ENCODE measurements at regions not wholly inside any gene's neighbourhood (a gene's known extent, or its start where the extent isn't known, plus 50 kb on each side); places are given as distances from the start of the nearest gene placed in this dataset.

DNA sequence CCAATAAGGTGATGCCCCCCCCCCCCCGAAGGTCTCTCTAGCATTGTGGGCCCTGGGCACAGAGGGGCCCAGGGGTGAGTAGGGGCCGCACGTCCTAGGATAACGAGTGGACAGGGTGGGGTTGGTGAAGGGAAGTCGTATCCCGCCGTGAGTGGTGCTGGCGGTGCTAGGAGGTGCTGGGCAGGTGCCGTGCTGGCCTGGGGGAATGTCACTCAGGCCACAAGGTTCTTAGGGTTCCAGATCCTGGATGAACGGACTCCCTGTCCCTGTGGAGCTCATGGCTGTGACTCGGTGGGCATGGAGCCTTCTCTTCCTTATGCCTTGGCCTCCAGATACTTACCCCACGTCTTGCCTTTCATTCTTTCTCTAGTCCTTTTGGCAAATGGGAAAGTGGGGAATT lies 157.4 kb upstream of the SOX1 start:
- DNase-seq (ENCODE audit: extremely low read depth, low read depth) = no peak

- DNase-seq (ENCODE audit: extremely low read depth, low read depth) = no peak
Observed at GRCh38 chr13:111909971-111910671, 156.8 kb upstream of the SOX1 start.

- no peak for DNase-seq (ENCODE audit: extremely low read depth, low read depth)
Observed at GRCh38 chr13:111911121-111911720, 155.7 kb upstream of the SOX1 start.

- DNase-seq (ENCODE audit: extremely low read depth, low read depth) = no peak
Observed at GRCh38 chr13:111911754-111912452, 155.0 kb upstream of the SOX1 start.

GRCh38 chr13:111912453-111912866 lies 154.5 kb upstream of the SOX1 start:
- no peak for DNase-seq (ENCODE audit: extremely low read depth, low read depth)

DNA sequence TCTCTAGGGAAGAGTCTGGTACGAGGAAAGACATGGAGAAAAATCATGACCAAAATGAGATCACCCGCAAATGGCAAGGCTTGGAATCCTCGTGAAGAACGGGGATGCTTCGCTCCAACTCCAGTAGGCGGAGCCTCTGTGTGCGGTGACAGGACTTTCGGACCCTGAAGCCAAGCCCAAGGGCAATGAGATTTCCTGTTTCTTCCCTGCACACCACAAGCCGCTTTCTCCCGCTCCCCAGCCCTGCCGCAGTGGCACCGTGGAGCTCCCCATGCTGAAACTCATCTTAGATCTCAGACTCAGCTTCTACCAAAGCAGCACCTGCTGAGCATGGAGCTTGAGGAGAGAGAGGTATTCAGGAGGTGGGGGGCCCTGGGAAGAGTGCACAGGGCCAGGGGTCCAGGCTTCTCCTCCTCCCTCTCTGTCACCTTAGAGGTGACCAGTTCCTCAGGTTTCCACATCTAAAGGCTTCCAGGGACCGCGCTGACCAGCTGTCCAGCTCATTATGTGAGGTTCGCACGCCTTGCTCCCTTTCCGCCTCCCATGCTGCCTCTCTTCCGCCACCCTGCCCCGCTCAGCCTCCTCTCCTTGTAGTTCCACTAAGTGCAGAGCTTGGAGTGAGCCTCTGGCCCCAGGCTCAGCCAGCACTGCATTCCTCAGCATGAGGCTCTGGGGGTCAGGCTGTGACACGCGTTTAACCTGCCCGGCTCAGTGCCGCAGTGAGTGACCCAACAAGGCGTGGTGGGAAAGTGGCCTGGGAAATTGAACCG lies 153.8 kb upstream of the SOX1 start:
- DNase-seq (ENCODE audit: extremely low read depth, low read depth) = no peak

DNA sequence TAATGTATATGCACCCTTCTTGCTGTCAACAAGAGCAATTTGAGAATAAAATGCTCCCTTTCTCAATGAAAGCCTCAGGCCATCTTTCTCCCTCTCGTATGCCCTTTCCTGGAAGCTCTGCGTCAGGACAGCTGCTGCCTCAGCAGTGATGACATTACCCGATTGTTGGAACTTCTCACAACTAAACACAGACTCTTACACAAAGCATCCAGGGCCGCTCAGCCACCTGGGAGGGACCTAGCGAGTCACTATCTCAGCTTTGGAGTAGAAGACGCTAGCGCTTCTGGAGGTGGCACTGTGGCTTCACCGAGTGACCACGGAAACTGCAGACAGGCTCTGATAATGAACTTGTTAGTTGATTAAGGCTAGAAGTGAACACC lies 153.2 kb upstream of the SOX1 start:
- DNase-seq (ENCODE audit: extremely low read depth, low read depth) = no peak

GRCh38 chr13:111914241-111915103 lies 152.5 kb upstream of the SOX1 start:
- DNase-seq (ENCODE audit: extremely low read depth, low read depth) = no peak

DNA sequence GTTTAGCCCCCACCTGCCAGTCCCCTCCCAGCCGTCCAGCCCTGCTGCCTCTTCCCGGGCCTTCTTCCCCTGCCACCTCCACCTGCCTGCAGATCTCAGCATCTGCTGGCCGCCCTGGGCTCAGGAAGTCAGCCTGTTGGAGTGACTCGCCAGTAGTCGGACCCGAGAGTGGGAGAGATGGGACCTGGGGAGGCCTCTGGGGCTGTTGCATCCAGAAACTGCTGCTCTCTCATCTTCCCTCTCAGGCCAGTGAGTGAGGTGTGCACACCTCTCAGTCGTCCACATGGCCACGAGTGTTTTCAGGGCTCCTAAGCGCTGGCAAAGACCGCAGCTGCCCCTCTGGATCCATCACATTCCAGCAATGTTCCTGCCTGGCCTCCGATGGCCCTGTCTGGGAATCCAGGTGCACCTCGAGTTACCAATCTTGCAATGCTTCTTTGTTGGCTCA lies 151.8 kb upstream of the SOX1 start:
- no peak for DNase-seq (ENCODE audit: extremely low read depth, low read depth)

GRCh38 chr13:111916201-111916600 lies 150.7 kb upstream of the SOX1 start:
- no peak for DNase-seq (ENCODE audit: extremely low read depth, low read depth)

DNA sequence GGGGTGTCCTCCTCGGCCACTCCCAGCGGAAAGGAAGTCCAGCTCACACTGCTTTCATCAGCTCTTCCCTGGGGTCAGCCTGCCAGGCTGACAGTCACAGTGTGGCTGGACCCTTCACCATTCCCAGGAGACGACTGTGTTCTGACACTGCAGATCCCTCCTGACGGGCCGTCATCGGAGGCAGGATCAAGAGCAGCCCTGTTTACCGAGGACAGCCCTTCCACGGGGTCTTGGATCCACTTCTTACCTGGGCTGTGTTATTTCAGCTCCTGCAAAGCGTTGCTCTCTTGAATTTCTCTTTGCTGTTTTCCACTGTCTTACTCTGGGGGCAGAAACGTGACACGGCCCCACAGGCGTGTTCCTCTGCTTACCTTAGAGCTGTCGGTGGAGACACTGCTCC lies 149.9 kb upstream of the SOX1 start:
- DNase-seq (ENCODE audit: extremely low read depth, low read depth) = no peak

DNA sequence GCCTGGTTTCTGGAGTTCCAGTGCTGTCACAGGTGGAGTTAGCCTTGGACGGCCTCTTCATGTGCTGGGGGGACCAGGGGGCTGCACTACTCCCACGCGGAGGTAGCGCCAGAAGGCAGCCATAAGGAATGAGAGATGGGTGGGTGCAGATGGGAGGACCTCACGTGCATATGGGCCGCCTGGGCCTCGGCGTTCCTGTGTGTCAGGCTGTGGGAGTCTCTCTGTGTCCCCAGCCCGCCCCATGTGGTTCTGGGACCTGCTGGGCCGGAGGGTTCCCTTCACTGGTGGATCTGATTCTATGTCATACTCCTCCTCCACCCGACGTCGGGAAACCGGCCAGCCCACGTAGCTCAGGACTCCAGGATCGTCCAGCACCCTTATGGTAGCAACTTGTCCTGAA lies 149.0 kb upstream of the SOX1 start:
- no peak for DNase-seq (ENCODE audit: extremely low read depth, low read depth)

DNA sequence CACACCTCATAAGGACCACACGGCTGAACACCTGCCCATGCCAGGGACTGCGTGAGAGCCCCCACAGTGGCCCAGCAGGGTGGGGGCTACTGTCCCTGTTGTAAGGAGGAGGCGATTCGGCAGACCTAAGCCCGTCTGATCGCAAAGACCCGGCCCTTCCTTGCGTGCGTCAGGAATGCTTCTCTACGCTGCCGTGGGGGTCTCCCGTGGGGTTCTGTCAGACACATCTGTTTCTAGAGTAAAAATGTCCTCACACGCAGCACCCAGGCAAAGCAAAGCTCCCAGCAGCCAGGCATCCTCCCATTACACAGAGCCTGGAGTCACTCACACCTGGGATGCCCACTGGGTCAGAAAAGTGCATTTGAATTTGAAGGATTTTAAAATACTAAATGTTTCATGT lies 147.7 kb upstream of the SOX1 start:
- DNase-seq (ENCODE audit: extremely low read depth, low read depth) = no peak

GRCh38 chr13:111919849-111920248 lies 147.1 kb upstream of the SOX1 start:
- no peak for DNase-seq (ENCODE audit: extremely low read depth, low read depth)

- DNase-seq (ENCODE audit: extremely low read depth, low read depth) = no peak
Observed at GRCh38 chr13:111920306-111920931, 146.5 kb upstream of the SOX1 start.

DNA sequence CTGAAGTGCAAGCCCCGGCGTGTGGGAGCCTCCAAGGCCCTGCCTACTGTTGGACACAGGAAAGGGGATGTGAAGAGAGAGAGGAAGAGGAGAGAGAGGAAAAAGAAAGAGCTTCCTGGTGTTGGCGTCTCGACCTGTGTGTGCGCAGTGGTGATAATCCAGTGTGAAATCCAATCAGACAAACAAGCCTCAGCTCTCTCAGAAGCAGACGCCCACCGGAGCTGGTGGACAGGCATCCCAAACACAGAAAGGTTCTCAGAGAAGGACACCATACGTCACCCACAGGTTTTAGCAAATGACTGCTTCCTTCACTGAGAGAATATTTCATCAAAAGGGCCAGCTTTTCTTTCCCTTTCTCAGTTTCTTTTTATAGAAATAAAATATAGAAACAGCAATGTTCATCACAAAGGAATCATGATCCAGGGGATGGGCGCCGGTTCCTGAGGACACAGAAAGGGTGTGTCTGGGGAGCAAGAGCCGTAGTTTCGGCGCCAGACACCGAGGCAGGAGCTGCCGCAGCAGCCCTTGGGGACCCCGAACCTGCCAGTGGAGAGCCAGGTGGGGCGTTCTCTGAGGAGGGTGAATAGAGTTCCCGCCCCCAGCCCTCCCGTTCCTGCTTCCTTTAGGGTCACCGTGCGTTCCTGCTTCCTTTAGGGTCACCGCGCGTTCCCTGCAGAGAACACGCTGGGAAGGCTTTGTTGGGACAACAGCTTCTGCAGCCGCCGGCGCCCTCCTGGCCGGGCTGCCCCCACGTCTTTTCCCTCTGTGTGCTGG lies 145.8 kb upstream of the SOX1 start:
- DNase-seq (ENCODE audit: extremely low read depth, low read depth) = no peak

DNA sequence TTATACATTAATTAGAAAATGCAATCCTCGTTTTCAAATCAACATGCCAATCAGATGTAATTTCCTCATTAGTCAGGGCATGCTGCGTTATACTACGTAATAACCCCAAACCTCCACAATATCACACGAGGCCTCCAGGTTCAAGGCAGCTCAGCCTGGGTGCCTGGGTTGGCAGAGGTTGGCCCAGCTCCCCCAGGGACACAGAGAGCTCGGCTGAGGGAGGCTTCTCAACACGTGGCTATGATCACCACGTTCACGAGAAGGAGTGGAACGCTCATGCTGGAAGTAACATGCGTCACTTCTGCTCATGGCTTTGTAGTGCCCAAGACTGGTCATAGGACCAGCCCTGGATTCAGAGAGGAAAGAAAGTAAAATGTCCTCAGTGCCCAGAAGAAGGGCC lies 144.9 kb upstream of the SOX1 start:
- DNase-seq (ENCODE audit: extremely low read depth, low read depth) = no peak

GRCh38 chr13:111923439-111923838 lies 143.5 kb upstream of the SOX1 start:
- DNase-seq (ENCODE audit: extremely low read depth, low read depth) = no peak

GRCh38 chr13:111923991-111924677 lies 142.8 kb upstream of the SOX1 start:
- no peak for DNase-seq (ENCODE audit: extremely low read depth, low read depth)

Data from NCI-H460 (cell line).